Adipocyte (in vitro differentiated cells): ENCODE measurements at regions not wholly inside any gene's neighbourhood (a gene's known extent, or its start where the extent isn't known, plus 50 kb on each side); places are given as distances from the start of the nearest gene placed in this dataset.
A peak's percentile ranks its signal among the peaks of the same experiment; 100 is the strongest.

Source experiments
- DNase-seq: peaks from one replicate; pipeline ENCODE4 v3.0.0-alpha.2; 2015; ENCODE audit warnings: low read depth
- H3K27me3 ChIP-seq: replicated peaks from 2 replicates; pipeline ENCODE4 v1.7.0; 2013; ENCODE audit warnings: mild to moderate bottlenecking, low read length, moderate library complexity; ENCODE audit not compliant: control insufficient read depth, insufficient read depth
- H3K36me3 ChIP-seq: 2 replicates; pipeline ENCODE4 v1.7.0; 2013; ENCODE audit warnings: low read length, mild to moderate bottlenecking, moderate library complexity; ENCODE audit not compliant: control insufficient read depth, insufficient read depth, severe bottlenecking
- H3K4me1 ChIP-seq: 2 replicates; pipeline ENCODE4 v1.7.0; 2013; ENCODE audit warnings: mild to moderate bottlenecking, low read length, moderate library complexity; ENCODE audit not compliant: control insufficient read depth, insufficient read depth
- H3K4me3 ChIP-seq: 2 replicates; pipeline ENCODE4 v1.7.0; 2013; ENCODE audit warnings: mild to moderate bottlenecking, low read length, moderate library complexity
- H3K9ac ChIP-seq: 2 replicates; pipeline ENCODE4 v1.7.0; 2013; ENCODE audit warnings: mild to moderate bottlenecking, low read length, moderate library complexity
- H3K9me3 ChIP-seq: 2 replicates; pipeline ENCODE4 v1.7.0; 2013; ENCODE audit warnings: mild to moderate bottlenecking, low read length, moderate library complexity; ENCODE audit not compliant: control insufficient read depth

DNA sequence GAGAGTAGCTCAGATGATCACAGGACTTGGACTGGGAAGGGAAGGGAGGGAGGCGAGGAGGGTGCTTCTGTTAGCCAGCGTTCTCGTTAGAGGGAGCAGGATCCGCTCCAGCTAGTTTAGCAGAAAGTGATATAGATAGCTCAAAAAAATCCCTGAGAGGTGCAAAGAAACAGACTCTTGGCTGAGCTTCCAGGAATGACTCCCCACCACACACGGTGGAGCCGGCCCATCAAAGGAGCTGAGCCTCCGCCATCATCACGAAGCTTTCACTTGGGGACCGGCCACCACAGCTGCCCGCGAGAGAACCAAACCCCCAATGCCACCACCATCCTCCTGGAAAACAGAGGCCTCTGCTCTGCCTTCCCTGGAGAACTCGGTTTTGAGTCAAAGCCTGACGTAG, 124.6 kb upstream of the BCL2L14 start:
- H3K9me3 ChIP-seq = no peaks in the 10 kb centered on the region
- peaks cover 44% of the 10 kb centered on the region for H3K27me3 ChIP-seq
- no peaks in the 10 kb centered on the region for H3K36me3 ChIP-seq
- H3K4me1 ChIP-seq = peaks cover 9% of the 10 kb centered on the region
- no peak for DNase-seq
- no peak overlapping the region for H3K4me3 ChIP-seq
- no peak overlapping the region for H3K9ac ChIP-seq

DNA sequence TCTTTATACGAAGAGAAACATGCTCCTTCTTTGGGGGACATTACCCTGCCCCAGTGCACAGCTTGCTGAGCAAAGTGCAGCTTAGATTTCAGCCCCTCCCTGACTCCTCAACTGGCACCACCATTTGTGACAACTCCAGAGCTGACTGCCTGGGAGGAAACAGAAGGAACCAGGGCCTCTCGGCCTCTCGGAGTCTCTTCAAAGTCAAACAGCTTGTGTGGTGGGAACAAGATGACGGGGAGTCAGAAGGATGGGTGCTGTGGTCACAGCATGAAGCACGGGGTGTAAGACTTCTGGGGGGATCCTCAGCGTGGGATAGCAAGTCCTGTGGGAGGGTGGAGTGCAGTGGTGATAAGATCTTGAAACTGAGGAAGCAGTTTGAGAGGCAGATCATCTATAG, 123.5 kb upstream of the BCL2L14 start:
- Histone ChIP-seq H3K9ac (no peak overlapping the region), H3K36me3 (no peaks in the 10 kb centered on the region), H3K27me3 (peaks cover 44% of the 10 kb centered on the region), H3K4me1 (peaks cover 1% of the 10 kb centered on the region), H3K9me3 (no peaks in the 10 kb centered on the region), H3K4me3 (no peak overlapping the region)
- DNase-seq = no peak

DNA sequence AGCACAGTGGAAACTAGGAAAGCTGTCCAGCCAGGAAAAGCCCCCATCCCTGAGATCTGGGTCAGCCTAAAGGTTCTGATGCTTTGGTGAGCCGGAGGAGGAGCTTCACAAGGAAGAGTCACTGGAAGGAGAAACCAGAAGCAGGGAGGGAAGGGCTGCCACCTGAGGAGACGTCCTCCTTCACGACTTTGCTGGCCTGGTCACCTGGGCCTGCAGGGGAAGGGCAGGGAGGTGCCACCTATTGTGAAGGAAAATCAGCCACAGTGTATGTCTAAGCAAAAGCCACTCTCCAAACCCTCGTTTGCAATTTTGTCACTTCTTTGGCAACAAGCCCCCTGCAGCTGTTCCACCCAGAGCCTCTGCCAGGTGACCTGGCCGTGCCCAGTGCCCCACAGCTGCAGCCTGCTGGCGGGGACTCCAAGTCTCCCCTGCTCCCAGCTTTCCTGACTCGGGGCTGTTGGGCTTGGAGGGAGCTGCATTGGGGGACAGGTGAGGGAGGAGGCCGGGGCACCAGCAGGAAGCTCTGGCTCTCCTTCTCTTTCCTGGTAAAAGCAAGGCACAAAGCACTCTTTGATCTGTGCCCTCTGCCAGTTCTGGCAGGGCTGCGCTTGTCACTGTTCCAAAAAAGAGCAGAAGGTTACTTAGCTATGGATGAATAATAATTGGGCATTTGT, 120.9 kb upstream of the BCL2L14 start:
- Histone ChIP-seq H3K9me3 (no peaks in the 10 kb centered on the region), H3K27me3 (peaks cover 46% of the 10 kb centered on the region), H3K36me3 (no peaks in the 10 kb centered on the region), H3K9ac (no peak overlapping the region), H3K4me3 (no peak overlapping the region), H3K4me1 (no peaks in the 10 kb centered on the region)
- DNase-seq = no peak

DNA sequence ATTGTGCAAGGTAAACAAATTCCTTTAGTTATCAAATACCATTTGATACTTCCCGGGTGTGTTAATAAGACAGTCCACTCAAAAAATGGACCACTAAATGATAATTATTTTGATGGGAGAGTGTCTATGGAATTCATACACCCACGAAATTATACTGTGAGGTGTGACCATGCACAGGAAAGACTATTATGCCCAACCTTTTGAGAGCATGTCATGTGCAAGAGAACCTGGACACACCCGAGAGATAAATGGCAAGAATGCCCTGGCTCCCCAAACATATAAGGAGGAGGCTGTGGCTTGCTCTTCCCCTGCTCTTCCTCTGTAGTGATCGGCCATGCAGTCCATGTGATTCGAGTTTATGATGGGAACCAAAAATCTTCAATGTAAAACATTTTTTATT, 119.5 kb upstream of the BCL2L14 start:
- no peak for DNase-seq
- Histone ChIP-seq H3K27me3 (peaks cover 37% of the 10 kb centered on the region), H3K36me3 (no peaks in the 10 kb centered on the region), H3K9me3 (no peaks in the 10 kb centered on the region), H3K4me3 (no peak overlapping the region), H3K9ac (no peak overlapping the region), H3K4me1 (no peaks in the 10 kb centered on the region)

DNA sequence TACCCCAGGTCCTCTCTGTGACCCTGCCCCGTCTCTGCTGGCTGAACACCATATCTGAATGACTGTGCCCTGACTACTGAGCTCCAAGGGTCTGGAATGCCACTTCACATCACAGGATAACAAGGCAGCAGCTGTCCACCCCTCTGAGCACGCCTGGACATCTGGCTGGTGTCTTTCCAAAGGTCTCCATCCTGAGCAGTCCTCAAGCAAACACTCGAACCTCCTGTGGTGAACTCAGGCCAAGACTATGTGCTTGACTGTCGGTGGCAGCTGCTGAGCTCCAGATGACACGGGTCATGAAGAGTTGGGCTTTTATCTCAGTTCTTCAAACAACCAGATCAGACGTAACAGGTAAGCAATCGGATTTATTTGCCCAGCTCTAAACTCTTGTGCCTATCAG, 117.2 kb upstream of the BCL2L14 start:
- Histone ChIP-seq H3K9ac (no peak overlapping the region), H3K9me3 (no peaks in the 10 kb centered on the region)
- DNase-seq = no peak

DNA sequence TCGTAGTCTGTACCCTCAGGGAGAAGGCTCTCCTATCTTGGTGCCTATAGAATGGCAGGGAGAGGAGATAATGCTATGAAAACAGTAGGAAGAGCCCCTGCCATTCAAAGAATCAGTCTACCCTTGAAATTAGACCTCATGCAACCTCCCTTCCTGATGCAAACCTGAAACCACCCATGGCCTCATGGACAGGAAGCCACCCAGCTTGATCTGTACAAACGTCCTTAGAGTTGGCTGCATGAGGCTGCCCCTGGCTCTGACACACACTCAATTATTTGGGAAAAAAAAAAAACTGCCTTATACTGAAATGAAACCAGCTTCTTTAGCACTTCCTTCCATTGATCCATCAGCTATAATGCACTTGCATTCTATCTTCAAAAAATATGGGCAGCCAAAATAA, 116.6 kb upstream of the BCL2L14 start:
- Histone ChIP-seq H3K9me3 (no peaks in the 10 kb centered on the region), H3K36me3 (no peaks in the 10 kb centered on the region), H3K4me1 (peaks cover 9% of the 10 kb centered on the region), H3K9ac (no peak overlapping the region), H3K4me3 (no peak overlapping the region), H3K27me3 (peaks cover 18% of the 10 kb centered on the region)
- no peak for DNase-seq

More for the DNA sequence above, 117.2 kb upstream of the BCL2L14 start:
- Histone ChIP-seq H3K27me3 (peaks cover 25% of the 10 kb centered on the region), H3K36me3 (no peaks in the 10 kb centered on the region), H3K4me1 (peaks cover 3% of the 10 kb centered on the region), H3K4me3 (no peak overlapping the region)

DNA sequence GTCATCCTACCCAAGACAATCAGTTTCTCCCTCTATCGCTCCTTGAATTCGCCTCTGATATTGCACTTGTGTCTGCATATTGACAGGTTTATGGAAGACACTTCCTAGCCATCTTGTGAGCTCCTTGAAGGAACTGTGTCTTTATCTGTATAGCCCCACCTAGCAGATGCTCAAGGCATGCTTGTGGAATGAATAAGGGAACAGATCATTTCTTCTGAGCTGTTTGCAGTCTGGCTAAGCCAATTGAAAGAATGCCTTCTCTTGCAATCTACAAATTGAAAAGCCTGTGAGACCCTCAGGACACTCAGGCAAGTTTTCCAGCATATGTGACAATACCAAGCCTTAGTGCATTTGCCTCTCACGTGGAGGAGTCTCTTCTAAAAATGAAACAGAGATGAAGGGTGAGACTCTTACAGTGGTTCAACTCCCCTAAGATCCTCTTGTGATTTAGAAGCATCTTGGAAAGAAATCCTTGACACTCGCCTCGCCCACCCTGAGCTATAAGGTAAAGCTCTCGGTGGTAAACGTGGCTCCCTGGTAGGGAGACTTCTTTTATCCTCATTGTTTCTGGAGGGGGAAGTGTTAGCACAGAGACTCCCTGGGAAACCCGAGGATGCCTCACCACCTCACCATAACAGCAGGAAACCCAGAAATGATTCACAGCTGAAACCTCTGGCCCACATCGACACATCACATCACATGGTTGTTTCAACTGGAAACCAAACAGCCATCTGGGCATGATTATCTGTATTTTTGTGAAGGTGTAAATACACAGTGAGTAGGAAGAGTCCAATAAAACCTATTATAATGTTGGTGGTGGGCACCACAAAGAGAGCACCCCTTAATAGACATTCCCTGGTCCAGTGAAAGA, 112.3 kb upstream of the BCL2L14 start:
- H3K4me3 ChIP-seq = peak overlapping the region; percentile 44
- peaks cover 14% of the 10 kb centered on the region for H3K4me1 ChIP-seq
- peak; percentile 71 for DNase-seq
- peak overlapping the region; percentile 13 for H3K9ac ChIP-seq
- H3K36me3 ChIP-seq = no peaks in the 10 kb centered on the region
- no peaks in the 10 kb centered on the region for H3K9me3 ChIP-seq
- no peaks in the 10 kb centered on the region for H3K27me3 ChIP-seq

DNA sequence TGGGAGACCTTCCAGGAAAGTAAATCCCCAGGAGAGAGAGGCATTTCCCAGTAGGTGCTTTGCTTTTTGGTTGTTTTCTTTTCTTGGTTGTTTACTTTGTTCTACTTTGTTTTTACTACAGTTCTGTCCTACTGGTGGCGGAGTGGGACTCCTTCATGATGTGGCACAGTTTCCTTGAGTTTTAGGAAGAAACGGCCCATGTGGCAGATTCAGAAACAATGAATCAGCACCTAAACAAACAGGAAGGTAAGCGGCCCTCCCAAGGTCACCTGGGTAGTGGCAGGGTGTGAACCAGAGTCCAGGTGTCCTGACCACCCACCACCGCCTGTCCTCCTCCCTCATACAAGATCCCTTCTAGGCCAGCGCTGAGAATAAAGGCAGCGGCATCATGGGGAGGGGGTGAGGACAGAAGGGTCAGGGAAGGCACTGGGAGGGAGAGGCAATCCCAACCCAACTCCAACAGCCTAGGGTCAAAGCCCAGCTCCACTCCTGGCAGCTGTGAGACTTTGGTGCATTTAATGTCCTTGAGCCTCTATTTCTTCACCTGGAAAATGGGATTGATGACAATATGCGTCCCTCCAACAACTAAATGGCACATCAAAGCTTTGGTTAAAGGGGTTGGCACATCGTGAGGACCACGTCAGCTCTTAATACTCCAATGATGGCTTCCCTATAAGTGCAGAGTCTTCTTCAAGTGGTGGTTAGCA, 111.5 kb upstream of the BCL2L14 start:
- Histone ChIP-seq H3K9me3 (no peaks in the 10 kb centered on the region), H3K36me3 (no peaks in the 10 kb centered on the region), H3K9ac (no peak overlapping the region), H3K4me1 (peaks cover 14% of the 10 kb centered on the region), H3K4me3 (peak overlapping the region; percentile 44), H3K27me3 (no peaks in the 10 kb centered on the region)
- no peak for DNase-seq

DNA sequence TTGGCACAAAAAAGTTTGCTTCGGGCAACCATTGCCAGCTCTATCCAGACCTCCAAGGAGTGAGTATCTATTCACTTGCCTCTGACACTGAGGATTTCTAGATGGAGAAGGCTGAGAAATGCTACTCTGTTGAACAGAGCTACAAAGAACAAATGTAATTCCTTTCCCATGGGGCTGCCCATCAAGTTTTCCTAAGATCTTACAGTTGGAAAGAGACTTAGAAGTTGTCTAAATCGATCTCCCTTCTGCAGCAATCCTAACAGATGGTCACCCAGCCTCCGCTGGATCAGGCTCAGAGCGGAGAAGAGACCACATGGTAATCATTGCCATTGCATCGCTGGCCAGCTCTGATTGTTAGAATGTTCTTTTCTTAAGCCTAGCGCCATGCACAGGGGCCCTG, 110.1 kb upstream of the BCL2L14 start:
- Histone ChIP-seq H3K9ac (no peak overlapping the region), H3K36me3 (no peaks in the 10 kb centered on the region), H3K9me3 (no peaks in the 10 kb centered on the region), H3K27me3 (no peaks in the 10 kb centered on the region), H3K4me3 (no peak overlapping the region), H3K4me1 (peaks cover 14% of the 10 kb centered on the region)
- no peak for DNase-seq

DNA sequence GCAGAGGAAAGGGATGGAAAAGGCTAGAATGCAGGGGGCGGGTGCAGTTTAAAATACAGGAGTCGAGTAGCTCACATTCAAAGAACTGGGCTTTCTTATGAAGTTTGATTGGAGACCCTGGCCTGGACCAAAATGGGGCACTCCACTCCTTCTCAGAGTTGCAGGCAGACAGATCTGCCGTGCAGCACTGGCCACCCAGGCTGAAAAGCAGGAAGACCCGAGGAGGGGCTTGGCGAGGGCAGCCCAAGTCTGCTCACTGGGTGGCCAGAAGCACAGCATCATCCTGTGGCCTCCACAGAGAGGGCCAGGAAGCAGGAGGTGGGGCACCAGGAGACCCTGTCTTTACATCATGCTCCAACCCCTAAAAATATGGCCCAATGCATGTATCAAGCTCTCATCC, 109.1 kb upstream of the BCL2L14 start:
- Histone ChIP-seq H3K4me3 (no peak overlapping the region), H3K27me3 (no peaks in the 10 kb centered on the region), H3K4me1 (peaks cover 14% of the 10 kb centered on the region), H3K9ac (no peak overlapping the region), H3K36me3 (no peaks in the 10 kb centered on the region), H3K9me3 (no peaks in the 10 kb centered on the region)
- DNase-seq = no peak

DNA sequence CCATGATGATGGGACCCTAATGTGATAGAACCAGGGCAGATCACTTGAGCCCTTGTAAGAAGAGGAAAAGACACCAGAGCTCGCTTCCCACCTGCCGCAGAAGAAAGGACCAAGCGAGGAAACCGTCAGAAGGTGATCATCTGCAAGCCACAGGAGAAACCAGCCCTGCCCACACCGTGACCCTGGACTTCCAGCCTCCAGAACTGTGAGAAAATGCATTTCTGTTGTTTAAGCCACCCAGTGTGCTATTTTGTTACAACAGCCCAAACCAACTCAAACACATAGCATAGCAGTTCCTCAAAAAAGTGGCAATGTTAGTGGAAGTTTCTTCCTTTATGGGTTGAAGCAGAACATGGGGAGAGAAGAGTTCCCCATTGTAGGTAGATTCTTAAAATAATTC, 107.9 kb upstream of the BCL2L14 start:
- H3K9ac ChIP-seq = no peak overlapping the region
- no peak for DNase-seq
- H3K4me3 ChIP-seq = no peak overlapping the region
- H3K4me1 ChIP-seq = peaks cover 14% of the 10 kb centered on the region
- no peaks in the 10 kb centered on the region for H3K36me3 ChIP-seq
- no peaks in the 10 kb centered on the region for H3K9me3 ChIP-seq
- H3K27me3 ChIP-seq = no peaks in the 10 kb centered on the region
